ENCODE measurements at regions not wholly inside any gene's neighbourhood (a gene's known extent, or its start where the extent isn't known, plus 50 kb on each side); places are given as distances from the start of the nearest gene placed in this dataset.

- Histone ChIP-seq H3K27ac (ENCODE audit: insufficient read depth, low read depth, low read length) (no peak overlapping the region), H2AFZ (ENCODE audit: low read depth, low read length) (no peak overlapping the region), H3K9me1 (replicated peaks; ENCODE audit: control insufficient read depth, extremely low read depth, insufficient read depth, low read length) (no peaks in the 10 kb centered on the region), H3K4me1 (ENCODE audit: control insufficient read depth, extremely low read depth, insufficient read depth, low read length) (no peaks in the 10 kb centered on the region), H3K79me2 (ENCODE audit: control insufficient read depth, insufficient read depth, low read length) (no peaks in the 10 kb centered on the region), H4K20me1 (replicated peaks; ENCODE audit: control insufficient read depth, extremely low read depth, insufficient read depth, low read length) (no peaks in the 10 kb centered on the region), H3K9me3 (replicated peaks; ENCODE audit: control insufficient read depth, insufficient read depth, low read length) (peaks cover 5% of the 10 kb centered on the region), H3K4me2 (ENCODE audit: insufficient read depth, low read length) (no peak overlapping the region), H3K36me3 (ENCODE audit: control insufficient read depth in 2 of 2, extremely low read depth in 1 of 2, insufficient read depth in 2 of 2, low read length in 2 of 2) (no peaks in the 10 kb centered on the region), H3K9ac (replicated peaks; ENCODE audit: extremely low read depth, insufficient read depth, low read length) (no peak overlapping the region), H3K27me3 (ENCODE audit: control insufficient read depth in 2 of 2, insufficient read depth in 2 of 2, low read length in 2 of 2) (no peaks in the 10 kb centered on the region), H3K4me3 (replicated peaks in 1 of 3; ENCODE audit: insufficient read depth in 1 of 3, low read depth in 1 of 3, low read length in 3 of 3) (no peak overlapping the region)
- intact Hi-C loops (cut with micrococcal nuclease) = no loop called here
- dilution Hi-C loops (cut with MboI; ENCODE audit: extremely low pct_ligation_motif_present, low sequenced_read_pairs) = no loop called here
- no TSS peak for BruUV-seq (replicated peaks)
- CTCF ChIA-PET = no interaction called here
- no peak for FAIRE-seq
- POLR2A ChIA-PET = no interaction called here
- no peak for TF ChIP-seq POLR2AphosphoS5 (IDR thresholded peaks at IDR 0.05; ENCODE audit: insufficient read depth, low read depth, low read length)
- no peak for TF ChIP-seq POLR2A (IDR thresholded peaks at IDR 0.05; ENCODE audit: low read depth, low read length)
- TF ChIP-seq GATA2 (IDR thresholded peaks at IDR 0.05; ENCODE audit: insufficient read depth, insufficient read length, low read depth, low read length) = no peak
- no peak for TF ChIP-seq MAX (IDR thresholded peaks at IDR 0.05; ENCODE audit: insufficient read depth, insufficient read length)
- TF ChIP-seq JUN (IDR thresholded peaks at IDR 0.05; ENCODE audit: borderline replicate concordance, insufficient read depth, insufficient read length, low read depth) = no peak
- TF ChIP-seq MYC (IDR thresholded peaks at IDR 0.05; ENCODE audit: low read depth, low read length) = no peak
- no peak for TF ChIP-seq FOS (IDR thresholded peaks at IDR 0.05; ENCODE audit: borderline replicate concordance, insufficient read depth, low read length)
- no peak for TF ChIP-seq EZH2 (IDR thresholded peaks at IDR 0.05; ENCODE audit: borderline replicate concordance, low read depth, low read length, severe bottlenecking)
- no peak for DNase-seq (ENCODE audit: low read depth, low spot score)
Measured at GRCh38 chr18:37946324-37946723, 380.7 kb upstream of the CELF4 start.

GRCh38 chr18:37944700-37945270, 379.2 kb upstream of the CELF4 start:
- Histone ChIP-seq H4K20me1 (replicated peaks; ENCODE audit: control insufficient read depth, extremely low read depth, insufficient read depth, low read length) (no peaks in the 10 kb centered on the region), H3K4me2 (ENCODE audit: insufficient read depth, low read length) (no peak overlapping the region), H3K9me1 (replicated peaks; ENCODE audit: control insufficient read depth, extremely low read depth, insufficient read depth, low read length) (no peaks in the 10 kb centered on the region), H3K27me3 (ENCODE audit: control insufficient read depth in 2 of 2, insufficient read depth in 2 of 2, low read length in 2 of 2) (no peaks in the 10 kb centered on the region), H2AFZ (ENCODE audit: low read depth, low read length) (no peak overlapping the region), H3K79me2 (ENCODE audit: control insufficient read depth, insufficient read depth, low read length) (no peaks in the 10 kb centered on the region), H3K9ac (replicated peaks; ENCODE audit: extremely low read depth, insufficient read depth, low read length) (no peak overlapping the region), H3K27ac (ENCODE audit: insufficient read depth, low read depth, low read length) (no peak overlapping the region), H3K4me3 (replicated peaks in 1 of 3; ENCODE audit: insufficient read depth in 1 of 3, low read depth in 1 of 3, low read length in 3 of 3) (no peak overlapping the region), H3K36me3 (ENCODE audit: control insufficient read depth in 2 of 2, extremely low read depth in 1 of 2, insufficient read depth in 2 of 2, low read length in 2 of 2) (no peaks in the 10 kb centered on the region), H3K4me1 (ENCODE audit: control insufficient read depth, extremely low read depth, insufficient read depth, low read length) (no peaks in the 10 kb centered on the region), H3K9me3 (replicated peaks; ENCODE audit: control insufficient read depth, insufficient read depth, low read length) (peaks cover 3% of the 10 kb centered on the region)
- DNase-seq (ENCODE audit: low read depth, low spot score) = no peak
- TF ChIP-seq FOS (IDR thresholded peaks at IDR 0.05; ENCODE audit: borderline replicate concordance, insufficient read depth, low read length) = no peak
- no peak for TF ChIP-seq EZH2 (IDR thresholded peaks at IDR 0.05; ENCODE audit: borderline replicate concordance, low read depth, low read length, severe bottlenecking)
- no peak for TF ChIP-seq MYC (IDR thresholded peaks at IDR 0.05; ENCODE audit: low read depth, low read length)
- TF ChIP-seq POLR2A (IDR thresholded peaks at IDR 0.05; ENCODE audit: low read depth, low read length) = no peak
- no peak for TF ChIP-seq GATA2 (IDR thresholded peaks at IDR 0.05; ENCODE audit: insufficient read depth, insufficient read length, low read depth, low read length)
- intact Hi-C loops (cut with micrococcal nuclease) = no loop called here
- FAIRE-seq = no peak
- no TSS peak for BruUV-seq (replicated peaks)
- ChIA-PET POLR2A (no interaction called here), CTCF (no interaction called here)
- dilution Hi-C loops (cut with MboI; ENCODE audit: extremely low pct_ligation_motif_present, low sequenced_read_pairs) = no loop called here

All from endothelial cell of umbilical vein (primary cell).